Inferior parietal cortex (tissue), 1 donor: ENCODE measurements at regions not wholly inside any gene's neighbourhood (a gene's known extent, or its start where the extent isn't known, plus 50 kb on each side); places are given as distances from the start of the nearest gene placed in this dataset.

Source experiments
- DNase-seq: peaks from one replicate; pipeline ENCODE4 v3.0.0-alpha.2; 2016; ENCODE audit errors: extremely low spot score

DNA sequence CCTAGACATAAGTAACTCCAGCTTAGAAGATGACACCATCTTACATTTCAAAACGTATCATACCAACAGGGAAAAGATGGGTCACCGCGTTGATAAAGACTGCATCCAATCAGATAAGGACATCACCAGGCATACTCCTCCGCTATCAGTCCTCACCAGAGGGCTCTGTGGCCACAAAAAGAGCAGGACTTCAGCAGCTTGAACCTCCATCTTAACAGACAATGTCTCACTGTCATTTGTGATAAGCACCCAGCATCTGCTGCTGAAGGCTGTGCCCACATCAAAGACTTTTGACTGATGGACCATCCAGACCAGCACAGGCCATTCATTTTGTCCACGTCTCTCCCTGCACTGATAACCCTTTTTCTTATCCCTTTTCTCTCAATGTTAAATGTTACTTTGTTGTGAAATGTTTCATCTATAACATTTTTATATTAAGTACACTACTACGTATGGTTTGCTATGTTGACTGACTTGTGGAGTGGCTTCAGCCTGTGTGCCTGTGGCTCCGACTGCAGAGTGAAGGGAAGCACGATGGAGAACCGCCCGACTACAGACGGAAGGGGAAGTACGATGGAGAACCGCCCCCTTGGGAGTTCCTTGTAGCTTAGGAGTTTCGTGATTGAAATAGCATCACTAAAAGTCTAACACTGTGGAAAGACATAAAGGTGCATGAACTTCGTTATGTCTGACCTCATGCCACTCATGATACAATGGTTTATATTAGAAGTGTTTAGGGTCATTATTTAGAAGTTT lies 595.4 kb upstream of the AGA start:
- no peak for DNase-seq

DNA sequence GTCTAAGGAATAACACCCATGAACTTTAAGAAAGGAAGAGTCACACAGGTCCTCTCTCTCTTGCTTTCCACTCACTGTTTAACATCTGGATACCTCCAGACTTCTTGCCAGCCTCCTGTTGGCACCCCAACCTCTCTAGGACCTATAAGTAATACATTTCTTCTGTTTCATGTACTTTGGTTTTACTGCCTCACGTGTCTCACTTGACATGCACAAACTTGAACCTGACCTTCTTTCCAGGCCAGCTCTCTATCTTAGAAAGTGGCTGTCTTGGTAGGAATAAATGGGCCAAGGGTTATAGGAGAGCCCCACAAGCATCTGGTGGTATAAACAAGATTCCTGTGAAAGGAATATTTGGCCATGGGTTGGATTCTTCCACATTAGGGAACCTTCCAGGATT lies 614.8 kb upstream of the AGA start:
- no peak for DNase-seq

DNA sequence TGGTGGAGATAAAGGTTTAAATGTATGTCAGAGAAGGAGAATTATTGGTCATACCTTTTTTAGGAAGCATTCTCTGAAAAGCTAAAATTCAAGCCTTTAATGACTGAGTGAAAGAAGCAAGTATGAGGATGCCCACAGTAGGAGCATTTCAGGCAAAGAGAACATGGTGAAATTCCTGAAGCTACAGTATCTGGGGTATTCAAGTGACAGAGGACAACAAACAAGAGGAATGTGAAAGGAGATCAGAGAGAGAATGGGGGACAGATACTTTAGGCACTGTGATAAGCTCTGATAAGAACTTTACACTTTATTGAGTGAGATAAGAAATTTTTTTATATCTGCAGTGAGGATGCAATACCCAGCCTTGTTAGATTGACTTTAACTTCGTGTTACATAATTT lies 621.3 kb upstream of the AGA start:
- no peak for DNase-seq

DNA sequence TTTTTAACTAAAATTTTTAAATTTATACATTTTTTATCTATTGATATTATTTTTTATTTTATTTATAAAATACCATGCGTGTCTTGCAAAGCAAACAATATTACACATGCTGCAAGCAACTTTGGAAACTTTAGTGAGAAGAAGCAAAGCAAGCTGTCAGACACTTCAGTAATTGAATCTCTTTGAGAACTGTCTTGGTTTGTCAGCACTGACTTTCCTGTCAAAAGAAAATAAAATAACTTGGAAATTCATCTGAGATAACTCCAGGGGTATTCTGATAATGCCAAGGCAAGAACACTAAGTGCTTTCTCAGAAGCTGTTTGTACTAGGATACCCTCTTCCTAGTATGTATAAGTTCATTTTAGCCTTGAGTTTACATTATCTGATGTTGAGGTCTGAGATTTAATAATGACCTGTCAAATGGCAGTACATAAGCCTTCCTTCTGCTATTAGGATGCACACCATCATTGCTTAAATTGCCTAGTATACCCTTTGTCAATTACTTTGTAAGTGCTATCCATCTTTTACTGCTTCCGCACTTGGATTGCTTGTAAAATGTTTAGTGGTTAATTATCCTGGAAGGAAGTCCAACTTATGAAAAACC lies 624.2 kb upstream of the AGA start:
- no peak for DNase-seq

DNA sequence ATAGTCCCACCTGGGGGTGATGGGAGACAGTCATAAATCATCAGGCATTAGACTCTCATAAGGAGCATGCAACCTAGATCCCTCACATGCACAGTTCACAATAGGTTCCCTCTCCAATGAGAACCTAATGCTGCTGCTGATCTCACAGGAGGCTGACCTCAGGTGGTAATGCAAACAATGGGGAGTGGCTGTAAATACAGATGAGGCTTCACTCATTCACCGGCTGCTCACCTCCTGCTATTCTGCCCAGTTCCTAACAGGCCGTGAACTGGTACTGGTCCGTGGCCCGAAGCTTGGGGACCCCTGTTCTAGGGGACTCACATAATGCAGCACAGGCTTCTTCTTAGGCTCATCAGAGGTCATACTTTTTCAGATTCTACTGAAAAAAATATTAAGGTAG lies 625.9 kb upstream of the AGA start:
- no peak for DNase-seq

DNA sequence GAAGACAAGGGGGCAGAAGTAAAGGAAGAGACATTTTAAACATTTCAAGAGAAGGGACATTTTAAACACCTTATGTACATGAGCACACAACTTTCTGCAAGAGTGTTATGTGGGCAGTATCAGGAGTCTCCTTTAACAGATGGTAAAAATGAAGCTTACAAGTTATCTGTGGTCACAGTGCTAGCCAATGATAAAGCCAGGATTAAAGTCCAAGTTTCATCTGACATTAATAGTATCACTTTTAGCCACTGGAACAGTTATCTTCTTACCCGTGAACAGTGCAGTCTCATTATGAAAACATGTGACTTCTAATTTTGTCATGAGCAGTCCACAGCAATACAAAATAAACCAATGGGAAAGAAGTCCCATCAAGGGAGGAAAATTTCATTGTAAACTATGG lies 627.9 kb upstream of the AGA start:
- DNase-seq: no peak

DNA sequence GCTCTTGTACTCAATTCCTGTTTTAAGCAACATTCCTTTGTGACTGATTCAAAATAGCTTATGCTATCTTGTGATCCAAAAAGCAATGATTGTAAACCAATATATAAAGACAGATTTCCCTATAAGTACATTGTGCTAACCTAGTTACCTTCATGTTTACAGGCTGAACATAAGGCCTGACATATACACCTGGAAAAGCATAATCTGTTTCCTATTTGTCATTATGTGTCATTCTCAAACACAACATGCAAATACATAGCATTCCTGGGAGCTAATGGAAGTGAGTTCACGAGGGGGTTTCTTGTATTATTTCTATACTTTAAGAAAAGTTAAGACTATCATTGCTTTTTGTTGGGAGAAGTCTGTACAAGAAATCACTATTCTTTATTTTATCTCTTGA lies 638.1 kb upstream of the AGA start:
- no peak for DNase-seq

DNA sequence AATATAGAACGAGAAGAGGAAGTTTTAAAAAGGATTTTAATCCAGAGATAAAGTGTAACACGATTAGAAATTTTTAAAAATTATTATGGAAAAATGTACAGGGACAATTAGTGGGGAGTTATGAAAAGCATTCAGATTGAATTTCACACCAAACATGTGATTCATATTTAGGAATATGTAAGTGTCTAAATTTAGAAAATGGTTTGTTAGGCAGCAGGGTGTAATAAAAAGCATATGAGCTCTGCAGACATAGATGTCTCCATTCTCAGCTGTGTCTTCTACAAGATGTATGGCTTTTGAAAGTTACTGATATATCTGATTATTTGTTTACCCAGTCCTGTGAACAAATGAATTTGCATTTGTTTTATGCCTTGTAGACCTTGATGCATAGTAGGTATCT lies 638.9 kb upstream of the AGA start:
- DNase-seq: no peak

DNA sequence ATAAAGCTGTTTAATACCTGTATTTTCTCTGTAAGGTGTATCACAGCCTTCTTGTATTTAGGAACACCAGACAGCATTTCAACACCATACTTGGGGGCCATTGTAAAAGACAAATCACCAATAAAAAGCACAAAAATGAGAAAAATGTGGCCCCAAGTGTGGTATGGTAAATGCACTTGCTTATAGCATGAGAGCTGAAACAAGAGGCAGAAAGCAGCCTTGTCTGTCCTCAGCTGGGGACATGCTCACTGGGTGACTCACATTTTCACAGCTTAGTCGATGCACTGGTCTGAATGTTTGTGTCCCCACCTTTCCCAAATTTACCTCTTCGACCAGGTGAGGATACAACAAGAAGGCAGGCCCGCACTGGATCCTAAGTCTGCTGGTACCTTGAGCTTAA lies 639.7 kb upstream of the AGA start:
- DNase-seq: no peak

DNA sequence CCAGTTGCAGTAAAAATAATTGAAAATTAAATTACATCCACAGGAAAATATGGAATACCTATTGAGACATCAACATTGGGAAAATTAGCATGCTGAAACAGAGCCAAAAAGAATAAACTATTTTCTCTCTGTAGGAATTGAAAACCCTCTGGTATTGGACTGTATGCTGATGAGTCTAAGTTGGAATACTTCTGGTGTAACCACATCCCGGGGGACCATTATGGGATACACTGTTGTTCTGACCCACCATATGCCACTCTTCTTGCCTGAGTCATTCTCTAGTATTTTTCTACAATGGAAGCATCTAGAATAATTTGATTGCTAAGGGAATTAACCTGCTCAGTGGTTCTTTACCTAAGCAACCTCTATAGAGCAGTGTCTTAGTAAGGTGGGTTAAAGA lies 640.7 kb upstream of the AGA start:
- DNase-seq: no peak

DNA sequence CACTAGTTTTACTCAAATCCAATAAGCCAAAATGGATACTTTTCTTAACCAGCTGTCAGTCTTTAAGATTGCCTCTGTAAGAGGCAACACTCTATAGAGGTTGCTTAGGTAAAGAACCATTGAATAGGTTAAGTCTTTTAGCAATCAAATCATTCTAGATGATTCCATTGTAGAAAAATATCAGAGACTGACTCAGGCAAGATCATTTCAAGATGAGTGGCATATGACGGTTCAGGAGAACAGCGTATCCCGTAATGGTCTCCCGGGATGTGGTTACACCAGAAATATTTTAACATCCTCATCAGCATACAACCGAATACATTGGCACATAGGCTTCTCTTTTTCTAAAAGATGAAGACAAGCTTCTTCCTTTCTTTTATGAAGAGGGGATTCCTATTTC lies 641.7 kb upstream of the AGA start:
- no peak for DNase-seq

DNA sequence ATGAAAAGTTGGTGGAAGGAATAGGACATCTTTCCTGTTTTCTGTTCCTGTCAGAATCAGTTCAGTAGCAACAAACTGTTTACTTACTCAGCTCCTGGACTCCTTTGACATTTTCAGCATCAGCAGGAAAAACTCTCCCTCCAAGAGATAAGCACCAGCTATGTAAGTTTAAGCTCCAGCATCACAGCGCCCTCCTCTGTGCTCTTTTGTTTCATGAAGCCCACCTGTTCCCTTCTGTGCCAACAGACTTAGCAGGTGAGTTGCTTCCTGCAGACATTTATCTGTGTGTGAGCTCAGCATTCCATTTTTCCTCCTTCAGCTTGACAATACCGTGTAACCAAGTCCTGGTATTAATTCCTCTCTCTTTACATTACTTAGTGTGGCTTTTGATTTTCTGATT lies 644.1 kb upstream of the AGA start:
- no peak for DNase-seq

DNA sequence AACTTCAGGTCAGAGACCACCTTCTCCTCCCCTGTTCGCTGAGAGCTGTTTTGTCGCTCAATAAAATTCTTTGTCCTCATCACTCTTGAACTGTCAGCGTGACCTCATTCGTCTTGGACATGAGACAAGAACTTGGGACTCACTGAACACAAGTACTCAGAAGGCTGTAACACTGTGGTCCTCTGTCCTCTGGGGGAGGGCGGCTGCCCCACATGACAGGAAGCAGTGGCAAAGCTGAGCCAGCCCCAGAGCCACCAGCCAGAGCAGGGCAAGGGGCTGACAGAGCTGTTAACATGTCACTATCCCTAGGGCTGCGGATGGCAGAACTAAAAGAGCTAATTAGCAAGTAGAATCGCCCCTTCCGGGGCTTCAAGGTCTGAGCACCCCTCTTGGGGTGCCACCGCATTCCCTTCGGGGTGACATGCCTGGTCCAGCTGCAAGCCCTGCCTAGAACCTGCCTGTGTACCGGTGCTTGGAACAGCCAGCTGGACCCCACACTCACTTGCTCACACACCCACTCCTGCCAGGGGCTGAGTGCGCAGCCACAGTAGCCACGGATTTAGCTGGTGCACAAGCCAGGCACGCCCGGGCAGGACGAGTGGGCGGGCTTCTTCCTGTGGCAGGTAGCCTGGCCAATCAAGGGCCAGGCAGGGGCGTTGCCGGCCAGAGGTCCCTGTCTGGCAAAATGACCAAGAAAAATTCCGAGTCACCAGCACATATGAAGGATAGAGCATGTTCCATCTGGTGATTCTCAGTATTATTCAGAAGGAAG lies 648.6 kb upstream of the AGA start:
- DNase-seq: no peak

DNA sequence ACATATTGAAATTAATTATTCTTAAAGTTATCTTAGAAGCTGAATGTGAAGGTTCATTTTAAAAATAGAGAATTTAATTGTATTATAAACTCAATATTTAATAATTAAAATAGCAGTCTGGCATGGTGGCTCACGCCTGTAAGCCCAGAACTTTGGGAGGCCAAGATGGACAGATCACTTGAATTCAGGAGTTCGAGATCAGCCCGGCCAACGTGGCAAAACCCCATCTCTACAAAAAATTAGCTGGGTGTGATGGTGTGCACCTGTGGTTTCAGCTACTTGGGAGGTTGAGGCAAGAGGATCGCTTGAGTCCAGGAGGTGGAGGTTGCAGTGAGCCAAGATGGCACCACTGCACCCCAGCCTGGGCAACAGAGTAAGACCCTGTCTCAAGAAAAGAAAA lies 659.9 kb upstream of the AGA start:
- no peak for DNase-seq

DNA sequence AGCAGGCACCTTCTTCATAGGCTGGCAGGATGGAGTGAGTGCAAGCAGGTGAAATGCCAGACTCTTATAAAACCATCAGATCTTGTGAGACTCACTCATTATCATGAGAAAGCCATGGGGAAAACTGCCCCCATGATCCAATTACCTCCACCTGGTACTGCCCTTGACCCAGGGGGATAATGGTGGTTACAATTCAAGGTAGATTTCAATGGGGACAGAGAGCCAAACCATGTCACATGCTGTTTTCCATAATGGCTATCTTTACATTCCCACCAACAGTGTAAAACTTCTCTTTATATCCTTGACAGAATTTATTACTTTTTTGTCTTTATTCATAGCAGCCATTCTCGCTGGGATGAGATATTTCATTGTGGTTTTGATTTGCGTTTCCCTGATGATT lies 663.0 kb upstream of the AGA start:
- DNase-seq: no peak

DNA sequence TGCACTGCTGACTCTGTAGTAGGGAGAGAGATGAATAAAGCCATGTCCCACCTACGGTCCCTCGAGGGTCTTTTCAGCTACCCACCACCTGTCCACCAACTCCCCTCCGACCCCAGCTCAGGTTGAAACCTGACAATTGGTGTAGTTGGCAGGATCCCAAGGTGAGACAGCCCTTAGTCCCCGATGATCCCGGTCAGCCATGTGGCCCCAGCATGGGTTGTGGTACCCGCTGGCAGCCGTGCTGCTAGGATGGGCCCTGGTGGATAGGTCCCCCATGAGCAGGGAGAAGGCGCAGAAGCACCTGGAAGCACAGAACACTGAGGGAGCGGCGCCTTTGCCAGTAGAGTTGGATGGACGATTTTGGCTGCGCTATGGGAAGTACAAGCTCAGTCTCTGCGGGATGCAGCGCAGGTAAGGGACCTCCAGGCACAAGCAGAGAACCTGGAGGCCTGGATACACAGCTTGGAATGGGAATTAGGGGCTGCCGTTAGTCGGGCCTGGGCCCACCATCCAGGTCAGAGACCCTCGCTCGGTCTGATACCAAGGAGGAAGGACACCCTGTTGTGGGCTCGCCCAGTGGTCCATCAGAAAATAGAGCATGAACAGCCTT lies 694.6 kb upstream of the AGA start:
- no peak for DNase-seq

DNA sequence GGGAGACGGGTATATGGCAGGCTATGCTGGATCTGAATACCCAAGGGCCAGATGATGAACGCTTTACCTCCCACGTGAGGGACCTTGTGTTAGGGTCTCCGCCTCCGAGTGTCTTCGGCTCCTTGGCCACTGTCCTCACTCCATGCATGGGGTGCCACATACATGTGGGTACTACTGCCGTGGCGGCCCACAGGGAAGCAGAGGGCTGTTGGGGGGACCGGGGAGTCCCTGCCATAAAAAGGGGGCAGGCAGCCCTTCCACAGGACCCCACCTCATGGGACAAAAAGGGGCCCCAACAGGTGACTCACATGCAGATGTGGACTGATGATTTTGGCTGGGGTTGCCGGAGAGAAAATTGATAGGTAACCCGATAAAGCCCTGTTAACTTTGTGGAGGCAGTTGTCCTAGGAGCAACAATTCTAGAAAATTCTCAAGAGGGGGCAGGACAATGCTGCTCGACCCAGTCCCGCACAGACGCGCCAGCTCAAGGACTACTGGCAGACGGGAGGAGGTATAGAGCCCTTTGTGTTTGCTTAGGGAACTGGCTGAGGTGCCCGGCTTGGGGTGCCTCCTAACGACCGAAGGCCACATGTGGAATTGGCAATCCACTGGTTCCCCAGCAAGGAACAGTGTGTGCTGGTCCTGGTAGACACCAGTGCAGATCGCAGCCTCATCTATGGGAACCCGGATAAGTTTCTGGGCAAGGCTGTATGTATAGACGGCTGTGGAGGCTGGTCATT lies 695.7 kb upstream of the AGA start:
- no peak for DNase-seq

DNA sequence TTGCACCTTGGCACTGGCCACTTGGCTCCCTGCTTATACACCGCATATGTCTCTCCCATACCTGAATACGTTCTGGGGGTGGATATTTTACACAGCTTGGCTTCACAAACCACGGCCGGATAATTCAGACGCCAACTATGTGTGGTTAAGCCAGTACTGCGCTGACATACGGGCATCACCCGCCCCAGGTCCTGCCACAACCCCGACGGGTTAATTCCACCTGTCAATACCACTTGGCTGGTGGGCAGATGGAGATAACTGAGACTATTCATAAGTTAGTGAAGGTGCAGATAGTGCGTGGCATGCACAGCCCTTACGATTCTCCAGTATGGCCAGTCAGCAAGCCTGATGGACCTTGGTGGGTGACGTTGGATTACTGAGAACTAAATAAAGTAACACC lies 696.3 kb upstream of the AGA start:
- DNase-seq: no peak

DNA sequence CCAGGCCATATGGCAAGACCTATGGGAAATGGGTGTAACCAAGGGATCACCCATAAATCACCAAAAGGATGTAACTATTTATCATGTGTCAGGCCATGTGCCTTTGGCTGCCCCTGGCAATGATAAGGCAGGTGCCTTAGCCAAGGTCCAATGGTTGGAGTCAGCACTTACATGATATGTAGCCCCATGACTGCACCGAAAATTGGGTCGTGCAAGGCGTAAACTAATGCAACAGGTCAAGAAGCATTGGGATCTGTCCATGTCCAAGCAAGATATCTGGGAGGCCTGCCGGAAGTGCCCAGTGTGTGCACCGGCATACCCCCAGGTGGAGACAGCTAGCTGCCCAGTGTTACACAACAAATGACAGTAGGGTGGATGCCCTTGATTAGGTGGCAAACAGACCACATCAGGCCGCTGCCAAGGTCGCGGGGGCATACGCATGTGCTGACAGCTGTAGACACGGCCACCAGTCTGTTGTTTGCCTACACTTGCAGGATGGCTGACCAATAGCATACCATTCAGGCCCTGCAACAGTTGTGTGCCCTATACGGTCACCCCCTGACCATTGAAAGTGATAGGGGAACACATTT lies 698.2 kb upstream of the AGA start:
- DNase-seq: no peak

DNA sequence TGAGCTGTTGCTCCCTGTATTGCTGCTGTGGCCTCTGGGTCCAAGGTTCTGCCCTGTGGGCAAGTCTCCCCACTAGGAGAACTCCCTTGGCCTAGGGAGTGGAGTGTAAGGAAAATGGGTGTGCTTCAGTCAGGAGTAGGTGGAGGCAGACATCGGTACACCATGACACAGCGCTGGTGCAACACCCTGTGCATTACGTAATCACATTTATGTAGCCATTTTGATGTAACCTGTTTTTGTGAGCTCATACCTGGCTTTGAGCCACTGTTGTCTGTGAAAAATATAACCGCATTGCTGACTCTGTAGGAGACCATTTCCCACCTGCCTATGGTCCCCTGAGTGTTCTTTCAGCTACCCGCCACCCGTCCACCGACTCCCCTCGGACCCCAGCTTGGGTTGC lies 700.5 kb upstream of the AGA start:
- no peak for DNase-seq

DNA sequence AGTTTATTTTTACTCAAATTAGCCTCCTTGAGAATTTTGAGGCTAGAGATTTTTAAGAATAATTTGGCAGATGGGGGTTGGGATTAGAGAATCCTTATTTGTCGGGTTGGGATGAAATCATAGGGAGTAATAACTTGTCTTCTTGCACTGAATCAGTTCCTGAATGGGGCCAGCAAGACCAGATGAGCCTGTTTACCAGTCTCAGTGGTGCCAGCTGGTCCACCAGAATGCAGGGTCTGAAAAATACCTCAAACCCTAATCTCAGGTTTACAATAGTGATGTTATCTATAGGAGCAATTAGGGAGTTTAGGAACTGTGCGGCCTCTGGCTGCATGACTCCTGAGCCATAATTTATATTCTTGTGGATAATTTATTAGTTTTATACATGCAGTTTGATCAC lies 705.9 kb upstream of the AGA start:
- no peak for DNase-seq
